Renal pelvis (tissue), 1 donor: ENCODE measurements at regions not wholly inside any gene's neighbourhood (a gene's known extent, or its start where the extent isn't known, plus 50 kb on each side); places are given as distances from the start of the nearest gene placed in this dataset.

ENCODE experiments used
- DNase-seq: peaks from one replicate; pipeline ENCODE4 v3.0.0-alpha.2; 2013

GRCh38 chr13:30031488-30031887 lies 181.1 kb upstream of the UBL3 start:
- DNase-seq: no peak

- DNase-seq: no peak
Measured at GRCh38 chr13:30030141-30030750, 179.8 kb upstream of the UBL3 start.

- DNase-seq: no peak
Measured at GRCh38 chr13:30027569-30028455, 177.4 kb upstream of the UBL3 start.

GRCh38 chr13:30026909-30027308 lies 176.5 kb upstream of the UBL3 start:
- DNase-seq: no peak

- DNase-seq: no peak
Measured at GRCh38 chr13:30026093-30026492, 175.7 kb upstream of the UBL3 start.

- DNase-seq: no peak
Measured at GRCh38 chr13:30025351-30025750, 174.9 kb upstream of the UBL3 start.

GRCh38 chr13:30024125-30024865 lies 173.9 kb upstream of the UBL3 start:
- no peak for DNase-seq

GRCh38 chr13:30023196-30023895 lies 172.9 kb upstream of the UBL3 start:
- no peak for DNase-seq

GRCh38 chr13:30022796-30023195 lies 172.4 kb upstream of the UBL3 start:
- no peak for DNase-seq

GRCh38 chr13:30022256-30022655 lies 171.8 kb upstream of the UBL3 start:
- no peak for DNase-seq

GRCh38 chr13:30021611-30022010 lies 171.2 kb upstream of the UBL3 start:
- DNase-seq: no peak

- DNase-seq: no peak
Measured at GRCh38 chr13:30020726-30021312, 170.4 kb upstream of the UBL3 start.

- no peak for DNase-seq
Measured at GRCh38 chr13:30019648-30020626, 169.5 kb upstream of the UBL3 start.

- DNase-seq: no peak
Measured at GRCh38 chr13:30017880-30018279, 167.5 kb upstream of the UBL3 start.

GRCh38 chr13:30016398-30016797 lies 166.0 kb upstream of the UBL3 start:
- DNase-seq: no peak

GRCh38 chr13:30009411-30009810 lies 159.0 kb upstream of the UBL3 start:
- no peak for DNase-seq

GRCh38 chr13:30006246-30006645 lies 155.8 kb upstream of the UBL3 start:
- DNase-seq: no peak

GRCh38 chr13:30004204-30004603 lies 153.8 kb upstream of the UBL3 start:
- DNase-seq: no peak

- no peak for DNase-seq
Measured at GRCh38 chr13:30002577-30002976, 152.2 kb upstream of the UBL3 start.

- no peak for DNase-seq
Measured at GRCh38 chr13:30000370-30000765, 150.0 kb upstream of the UBL3 start.
